Stimulated activated CD4-positive, alpha-beta T cell treated with anti-CD3 and anti-CD28 coated beads, Interleukin-15, amount 100 ng/mL, for 1 hour (primary cell): ENCODE measurements at regions not wholly inside any gene's neighbourhood (a gene's known extent, or its start where the extent isn't known, plus 50 kb on each side); places are given as distances from the start of the nearest gene placed in this dataset.
"Not testable (repeated sequence)": the region's sequence is repeated elsewhere in the genome, so short reads cannot be mapped to it uniquely, and the experiment has no call there.

Experiments
- DNase-seq, 2 donors: peaks; one replicate each; pipeline ENCODE4 v3.0.0-alpha.2; 2020; ENCODE audit warnings: low read depth in 1 of 2, low spot score in 1 of 2

DNA sequence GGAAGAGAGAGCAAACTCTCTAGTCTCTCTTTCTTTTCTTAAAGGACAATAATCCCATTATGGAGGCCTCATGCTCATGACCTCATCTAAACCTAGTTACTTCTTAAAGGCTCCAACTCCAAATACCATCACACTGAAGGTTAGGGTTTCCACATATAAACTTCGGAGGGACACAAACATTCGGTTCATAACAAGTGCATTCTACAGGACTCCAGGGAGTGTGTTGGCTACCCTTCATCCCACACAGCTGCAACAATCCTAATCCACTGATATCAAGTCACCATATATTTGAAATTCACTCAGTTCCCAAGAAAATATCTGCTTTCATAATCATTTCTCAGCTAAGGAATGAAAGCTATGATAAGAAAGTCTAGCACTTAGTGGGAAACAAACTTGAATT is 265.9 kb upstream of the PLEKHG7 start:
- DNase-seq: no peak

- DNase-seq: no peak
Observed at GRCh38 chr12:92434607-92435025, 268.2 kb upstream of the PLEKHG7 start.

- DNase-seq: no peak
Observed at GRCh38 chr12:92432724-92433441, 269.9 kb upstream of the PLEKHG7 start.

DNA sequence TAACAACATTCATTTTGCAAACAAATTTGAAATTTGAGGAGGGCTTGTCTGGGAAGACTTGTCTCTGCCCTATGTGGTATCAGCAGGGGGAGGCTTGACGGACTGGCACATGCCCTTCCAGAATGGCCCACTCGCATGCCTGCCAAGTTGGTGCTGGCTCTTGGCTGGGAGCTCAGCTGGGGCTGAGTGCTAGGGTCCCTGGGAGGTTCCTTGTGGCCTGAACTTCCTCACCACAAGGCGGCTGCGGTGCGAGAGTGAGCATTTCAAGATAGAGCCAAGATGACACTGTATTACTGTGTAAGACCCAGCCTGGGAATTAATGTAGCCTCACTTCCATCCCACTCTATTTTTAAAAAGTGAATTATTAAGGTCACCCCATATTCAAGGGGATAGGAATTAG is 271.6 kb upstream of the PLEKHG7 start:
- no peak for DNase-seq

GRCh38 chr12:92426332-92426731 is 276.5 kb upstream of the PLEKHG7 start:
- no peak for DNase-seq

GRCh38 chr12:92425165-92425564 is 277.6 kb upstream of the PLEKHG7 start:
- no peak for DNase-seq

GRCh38 chr12:92424338-92424737 is 278.5 kb upstream of the PLEKHG7 start:
- DNase-seq: no peak

GRCh38 chr12:92421701-92422100 is 276.1 kb upstream of the BTG1 start:
- DNase-seq: no peak

DNA sequence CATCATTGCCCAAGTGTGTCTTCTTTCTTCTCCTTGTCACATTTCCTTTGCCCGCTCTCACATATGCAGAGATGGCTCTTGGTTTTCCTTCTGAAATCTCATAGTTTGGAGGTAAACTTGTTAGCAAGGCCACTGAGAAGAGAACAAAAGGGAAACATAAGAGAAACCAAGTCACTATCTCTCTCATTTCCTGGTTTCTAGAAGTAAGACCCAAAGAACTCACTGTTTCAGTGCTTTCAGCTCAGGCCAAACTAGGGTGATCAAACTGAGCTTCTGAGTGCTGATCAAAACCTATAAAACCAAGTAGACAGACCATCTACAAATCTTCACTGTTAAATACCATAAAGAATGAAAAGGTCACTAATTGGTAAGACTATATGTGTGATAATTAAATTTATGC is 275.4 kb upstream of the BTG1 start:
- no peak for DNase-seq

- DNase-seq: no peak
Observed at GRCh38 chr12:92419201-92419600, 273.6 kb upstream of the BTG1 start.

DNA sequence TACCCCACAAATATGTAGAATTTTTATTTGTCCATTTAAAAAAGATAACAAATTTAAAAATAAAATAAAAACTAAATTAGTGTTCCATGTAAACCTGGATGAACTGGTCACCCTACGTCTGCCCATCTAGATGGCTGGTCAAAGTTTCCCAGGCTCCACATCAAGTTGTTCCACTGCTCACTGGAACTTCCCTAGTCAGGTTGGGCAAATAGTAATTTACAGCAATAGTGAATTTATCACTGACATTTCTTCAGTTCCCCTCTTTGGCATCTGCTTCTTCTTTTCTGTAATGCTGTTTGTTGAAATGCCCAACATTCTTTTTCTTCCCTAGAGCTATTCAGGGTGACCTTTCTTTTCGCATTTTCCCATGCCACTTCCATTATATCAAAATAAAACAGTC is 272.7 kb upstream of the BTG1 start:
- DNase-seq: no peak

DNA sequence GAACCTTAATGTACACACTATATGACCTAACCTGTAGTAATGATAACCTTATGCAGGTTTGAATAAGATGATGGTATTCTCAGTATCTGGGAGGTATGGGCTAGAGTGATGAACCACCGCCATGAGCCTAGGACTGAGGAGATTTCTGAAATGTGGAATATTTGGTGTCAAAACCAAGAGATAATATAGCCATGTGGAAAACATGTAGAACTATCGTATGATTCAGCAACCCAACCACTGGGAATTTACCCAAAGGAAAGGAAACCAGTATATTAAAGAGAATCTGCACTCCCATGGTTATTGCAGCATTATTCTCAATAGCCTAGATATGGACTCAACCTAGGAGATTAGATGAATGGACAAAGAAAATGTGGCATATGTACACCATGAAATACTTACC is 271.7 kb upstream of the BTG1 start:
- DNase-seq: no peak

DNA sequence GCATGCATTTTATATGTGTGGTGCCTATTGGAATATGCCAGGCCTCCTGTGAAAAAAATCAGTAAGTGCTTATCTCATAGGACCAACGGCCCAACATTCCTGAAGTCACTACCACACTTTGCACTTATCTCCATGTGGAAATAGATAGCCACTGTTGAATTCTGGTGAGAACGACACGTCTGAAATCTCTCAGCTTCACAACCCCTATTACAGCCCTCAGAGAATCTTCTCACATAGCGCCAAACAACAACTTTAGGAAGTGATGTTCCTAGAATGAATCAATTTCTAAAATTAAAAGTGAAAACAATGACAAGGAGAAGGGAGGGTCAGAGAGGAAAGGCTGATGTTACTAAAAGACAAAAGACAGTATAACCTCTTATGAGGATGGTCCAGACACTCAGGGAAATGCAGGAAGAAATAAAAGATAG is 270.8 kb upstream of the BTG1 start:
- DNase-seq: no peak

- no peak for DNase-seq
Observed at GRCh38 chr12:92414170-92415070, 268.8 kb upstream of the BTG1 start.

DNA sequence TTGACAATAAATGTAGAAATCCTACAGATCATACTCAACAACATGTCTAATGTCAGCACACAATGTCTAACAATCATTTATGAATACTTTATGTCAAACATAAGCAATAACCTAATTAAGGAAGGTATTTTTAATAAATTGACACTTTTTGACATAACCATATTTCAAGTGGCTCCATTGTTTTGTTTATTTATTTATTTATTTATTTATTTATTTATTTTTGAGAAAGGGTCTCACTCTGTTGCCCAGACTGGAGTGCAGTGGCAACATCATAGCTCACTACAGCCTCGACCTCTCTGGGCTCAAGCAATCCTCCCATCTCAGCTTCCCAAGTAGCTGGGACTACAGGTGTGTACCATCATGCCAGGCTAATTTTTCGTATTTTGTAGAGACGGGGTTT is 267.6 kb upstream of the BTG1 start:
- no peak for DNase-seq

DNA sequence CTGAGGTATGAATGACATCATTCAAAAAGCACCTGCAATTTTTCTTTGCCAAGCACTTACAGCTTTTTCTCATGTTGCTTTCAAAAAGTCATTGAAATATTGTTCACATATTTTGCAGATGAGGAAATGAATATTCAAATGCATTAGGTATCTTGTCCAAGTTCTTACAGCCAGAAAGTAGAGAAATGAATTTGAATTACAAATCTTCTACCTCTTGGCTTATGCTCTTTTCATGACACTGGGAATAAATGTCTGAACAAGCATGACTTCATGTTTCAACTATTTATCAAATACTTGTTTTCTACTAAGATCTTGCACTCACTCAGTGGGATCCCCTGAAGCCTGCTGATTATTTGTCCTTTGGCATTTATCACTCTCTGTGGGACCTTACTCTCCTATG is 267.2 kb upstream of the BTG1 start:
- DNase-seq: no peak

- no peak for DNase-seq
Observed at GRCh38 chr12:92411687-92412086, 266.0 kb upstream of the BTG1 start.

GRCh38 chr12:92408072-92408900 is 262.6 kb upstream of the BTG1 start:
- DNase-seq: no peak

- DNase-seq: not testable (repeated sequence)
Observed at GRCh38 chr12:92406404-92407070, 260.9 kb upstream of the BTG1 start.

DNA sequence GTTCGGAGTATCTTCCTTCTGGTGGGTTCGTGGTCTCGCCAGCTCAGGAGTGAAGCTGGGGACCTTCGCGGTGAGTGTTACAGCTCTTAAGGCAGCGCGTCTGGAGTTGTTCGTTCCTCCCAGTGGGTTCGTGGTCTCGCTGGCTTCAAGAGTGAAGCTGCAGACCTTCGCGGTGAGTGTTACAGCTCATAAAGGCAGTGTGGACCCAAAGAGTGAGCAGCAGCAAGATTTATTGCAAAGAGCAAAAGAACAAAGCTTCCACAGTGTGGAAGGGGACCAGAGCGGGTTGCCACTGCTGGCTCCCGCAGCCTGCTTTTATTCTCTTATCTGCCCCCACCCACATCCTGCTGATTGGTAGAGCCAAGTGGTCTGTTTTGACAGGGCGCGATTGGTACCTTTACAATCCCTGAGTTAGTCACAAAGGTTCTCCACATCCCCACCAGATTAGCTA is 260.2 kb upstream of the BTG1 start:
- not testable (repeated sequence) for DNase-seq

- DNase-seq: no peak
Observed at GRCh38 chr12:92404921-92405320, 259.3 kb upstream of the BTG1 start.
